Ovary (tissue), 7 donors: ENCODE measurements at regions not wholly inside any gene's neighbourhood (a gene's known extent, or its start where the extent isn't known, plus 50 kb on each side); places are given as distances from the start of the nearest gene placed in this dataset.

Source experiments
- DNase-seq, 5 donors: peaks; one replicate each; pipeline ENCODE4 v3.0.0-alpha.2; 2019 to 2020
- H3K27ac ChIP-seq, 2 donors: fragments of 200-600 bp; one replicate each; pipeline versions ENCODE4 v1.5.1 to v1.8.0; 2019 to 2022
- H3K27me3 ChIP-seq: fragments of 200-600 bp; one replicate; pipeline ENCODE4 v1.8.0; 2022
- H3K36me3 ChIP-seq: fragments of 200-600 bp; sonication (generic); one replicate; pipeline ENCODE4 v1.5.1; 2019
- H3K4me1 ChIP-seq: one replicate; pipeline ENCODE4 v1.8.1; 2013; ENCODE audit warnings: mild to moderate bottlenecking, moderate library complexity; ENCODE audit not compliant: insufficient read depth
- H3K4me3 ChIP-seq: fragments of 200-600 bp; sonication (generic); one replicate; pipeline ENCODE4 v1.5.1; 2017
- H3K9me3 ChIP-seq, 2 donors: fragments of 200-600 bp in 1 of 2; sonication (generic) in 1 of 2; one replicate each; pipeline versions ENCODE4 v1.5.1 to v1.8.1; 2013 to 2019; ENCODE audit warnings: mild to moderate bottlenecking in 1 of 2, moderate library complexity in 1 of 2
- CTCF ChIP-seq, 3 donors: fragments of 450-650 bp in 2 of 3; fragments of 200-600 bp in 1 of 3; IDR thresholded peaks; one replicate each; pipeline versions ENCODE4 v1.5.1 to v1.8.0; 2016 to 2022; ENCODE audit warnings: antibody characterized with exemption in 3 of 3, mild to moderate bottlenecking in 1 of 3
- EP300 ChIP-seq: sonication (generic); formaldehyde crosslinking; IDR thresholded peaks from one replicate; pipeline ENCODE4 v1.6.1; 2017; ENCODE audit warnings: antibody characterized with exemption
- POLR2A ChIP-seq: fragments of 450-650 bp; IDR thresholded peaks from one replicate; pipeline ENCODE4 v1.6.1; 2017; ENCODE audit warnings: antibody characterized with exemption, mild to moderate bottlenecking, moderate library complexity
- WGBS, 3 donors: extraction: QIAGEN DNeasy Blood & Tissue Kit in 1 of 3; methylation state at CpG; one replicate each; pipeline versions ENCODE4 v1.1.5 to v1.1.7; 2013 to 2017; 5-methylcytosine and 5-hydroxymethylcytosine counted together
- intact Hi-C, 4 donors: fragments of 100-400 bp; cut with DNase I; formaldehyde crosslinking; loops; one replicate each; pipeline versions ENCODE4 v1.11.0 to v1.15.1; 2022 to 2023
- donor health status: DM: no; HTN: no; CAD: no; lungs with moderate emphysema.
- donor health status: DM: no; HTN: no; CAD: no.
- donor health status: Bipolar disorder and iron deficiency.
- donor health status: DM: no; HTN: no; CAD: no.
- donor health status: DM: yes; HTN: yes; CAD: no.

- no peak for TF ChIP-seq CTCF (IDR thresholded peaks at IDR 0.05)
- TF ChIP-seq POLR2A: no peak
- TF ChIP-seq EP300: no peak
- no peak overlapping the region for H3K4me3 ChIP-seq
- no peak overlapping the region for H3K27ac ChIP-seq
- no peaks in the 10 kb centered on the region for H3K9me3 ChIP-seq
- intact Hi-C loops: no loop called here
- no peaks in the 10 kb centered on the region for H3K4me1 ChIP-seq
- no peaks in the 10 kb centered on the region for H3K27me3 ChIP-seq
- WGBS, 3 donors: 88 to 94% (median 89%) methylated on average over 2 of the region's 2 CpGs
- DNase-seq: no peak
- H3K36me3 ChIP-seq: no peaks in the 10 kb centered on the region
Observed at GRCh38 chr4:28557755-28558154, 1697.1 kb downstream of the STIM2 start.

DNA sequence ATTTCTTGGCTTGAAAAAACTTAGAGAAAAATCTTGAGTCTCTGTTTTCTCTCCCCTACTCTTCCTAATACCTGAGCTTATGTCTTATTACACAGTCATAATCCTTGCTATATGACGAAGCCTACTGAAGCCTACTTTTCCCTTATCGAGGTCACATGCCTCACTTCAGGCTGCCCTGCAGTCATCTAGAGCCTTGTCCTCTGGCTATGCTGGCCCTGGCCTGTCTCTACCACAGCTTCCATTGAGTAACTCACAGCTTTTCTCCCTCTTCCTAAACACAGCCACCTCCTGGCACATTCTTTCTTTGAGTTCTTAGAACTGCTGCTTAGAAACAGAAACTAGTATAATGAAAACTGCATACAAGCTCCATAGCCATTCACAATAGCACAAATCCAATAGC lies 1698.3 kb downstream of the STIM2 start:
- TF ChIP-seq CTCF (IDR thresholded peaks at IDR 0.05): no peak
- TF ChIP-seq EP300: no peak
- no peak for TF ChIP-seq POLR2A
- Histone ChIP-seq H3K36me3 (no peaks in the 10 kb centered on the region), H3K4me1 (no peaks in the 10 kb centered on the region), H3K9me3 (no peaks in the 10 kb centered on the region), H3K4me3 (no peak overlapping the region), H3K27ac (no peak overlapping the region), H3K27me3 (no peaks in the 10 kb centered on the region)
- intact Hi-C loops: no loop called here
- DNase-seq: no peak
- 87 to 92% (median 88%) methylated on average over 2 of the region's 2 CpGs for WGBS, 3 donors

GRCh38 chr4:28562913-28563312 lies 1702.3 kb downstream of the STIM2 start:
- no peaks in the 10 kb centered on the region for H3K4me1 ChIP-seq
- H3K9me3 ChIP-seq: no peaks in the 10 kb centered on the region
- no peak for DNase-seq
- WGBS, 3 donors: 56 to 69% (median 68%) methylated on average over 1 to 2 of the region's 4 CpGs
- no peaks in the 10 kb centered on the region for H3K36me3 ChIP-seq
- intact Hi-C loops: loop anchor here in 1 of 4 donors (5.0 kb wide), 1 partner anchor 1951 kb away; no protein-coding TSS in a partner anchor
- H3K4me3 ChIP-seq: no peak overlapping the region
- TF ChIP-seq POLR2A: no peak
- no peak for TF ChIP-seq CTCF (IDR thresholded peaks at IDR 0.05)
- TF ChIP-seq EP300: no peak
- no peaks in the 10 kb centered on the region for H3K27me3 ChIP-seq
- no peak overlapping the region for H3K27ac ChIP-seq

DNA sequence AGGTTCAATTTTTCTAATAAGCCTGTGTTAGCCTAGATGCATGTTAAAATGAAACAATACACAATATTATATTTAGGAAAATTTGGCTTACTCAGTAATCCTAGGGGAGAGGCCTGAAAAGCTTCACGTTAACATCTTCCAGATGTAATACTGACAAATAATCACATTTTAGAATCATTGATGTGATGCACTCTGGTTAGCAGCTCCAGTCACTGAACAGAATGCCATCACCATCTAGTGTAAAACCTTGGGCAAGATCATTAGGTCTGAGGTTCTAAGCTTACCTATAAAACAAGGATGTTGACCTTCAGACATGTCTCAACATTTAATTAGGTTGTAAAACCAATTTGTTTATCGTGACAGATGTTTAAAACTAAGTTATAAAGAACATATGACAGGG lies 1704.8 kb downstream of the STIM2 start:
- Histone ChIP-seq H3K4me3 (no peak overlapping the region), H3K27ac (no peak overlapping the region), H3K36me3 (no peaks in the 10 kb centered on the region), H3K4me1 (no peaks in the 10 kb centered on the region), H3K27me3 (no peaks in the 10 kb centered on the region), H3K9me3 (peaks cover 0 to 5% of the 10 kb centered on the region in 2 donors)
- no peak for DNase-seq
- intact Hi-C loops: no loop called here
- 46 to 73% (median 64%) methylated on average over 2 of the region's 2 CpGs for WGBS, 3 donors
- no peak for TF ChIP-seq CTCF (IDR thresholded peaks at IDR 0.05)
- no peak for TF ChIP-seq EP300
- TF ChIP-seq POLR2A: no peak

DNA sequence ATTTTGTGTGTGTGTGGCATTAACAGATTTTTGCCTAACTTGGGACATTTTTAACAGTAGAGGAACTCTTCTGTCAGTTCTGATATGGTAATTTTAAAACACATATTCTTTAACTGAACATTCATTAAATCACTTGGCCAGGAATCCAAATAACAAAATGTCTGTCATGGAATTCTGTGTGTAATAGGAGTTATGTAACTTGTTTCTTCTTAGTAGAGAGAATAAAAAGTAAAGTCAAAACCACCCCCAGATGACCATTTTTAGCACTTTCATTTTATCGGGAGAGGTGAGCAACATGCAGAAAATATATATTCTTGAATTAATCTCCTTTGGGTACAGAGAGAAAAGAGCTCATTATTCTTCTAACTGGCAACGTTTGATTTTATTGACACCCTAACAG lies 1740.3 kb downstream of the STIM2 start:
- H3K4me1 ChIP-seq: no peaks in the 10 kb centered on the region
- H3K27me3 ChIP-seq: no peaks in the 10 kb centered on the region
- no peaks in the 10 kb centered on the region for H3K36me3 ChIP-seq
- no peak overlapping the region for H3K27ac ChIP-seq
- intact Hi-C loops: no loop called here
- no peak overlapping the region for H3K4me3 ChIP-seq
- TF ChIP-seq CTCF (IDR thresholded peaks at IDR 0.05): no peak
- no peak for TF ChIP-seq EP300
- TF ChIP-seq POLR2A: no peak
- no peak for DNase-seq
- no peaks in the 10 kb centered on the region for H3K9me3 ChIP-seq
- 81 to 89% (median 86%) methylated on average over 2 of the region's 2 CpGs for WGBS, 3 donors
